ENCODE measurements at regions not wholly inside any gene's neighbourhood (a gene's known extent, or its start where the extent isn't known, plus 50 kb on each side); places are given as distances from the start of the nearest gene placed in this dataset.

DNA sequence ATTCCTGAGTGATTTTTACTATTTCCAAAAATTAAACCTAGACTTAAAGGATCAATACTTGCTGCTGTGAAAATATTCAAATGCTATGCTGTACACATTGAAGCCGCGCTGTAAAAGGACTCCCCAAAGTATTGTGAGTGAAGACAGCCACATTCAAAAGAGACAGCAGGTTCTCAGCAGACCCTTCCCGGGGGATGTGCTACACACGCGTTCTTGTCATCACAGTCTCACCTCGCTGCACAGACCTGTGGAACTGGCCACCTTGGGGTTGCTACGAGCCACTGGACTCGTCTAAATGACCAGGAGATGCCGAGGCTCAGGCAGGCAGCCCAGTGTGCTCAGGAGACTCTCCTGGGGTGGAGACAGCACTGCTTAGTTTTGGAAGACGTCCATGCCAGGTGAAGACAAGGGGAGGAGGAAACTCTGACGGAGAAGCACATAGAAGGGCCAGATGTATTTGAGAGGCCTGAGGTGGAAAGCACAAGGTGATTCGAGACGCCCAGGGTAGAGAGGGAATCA, 367.7 kb upstream of the SHH start:
- DNase-seq (ENCODE audit: low spot score): no peak

DNA sequence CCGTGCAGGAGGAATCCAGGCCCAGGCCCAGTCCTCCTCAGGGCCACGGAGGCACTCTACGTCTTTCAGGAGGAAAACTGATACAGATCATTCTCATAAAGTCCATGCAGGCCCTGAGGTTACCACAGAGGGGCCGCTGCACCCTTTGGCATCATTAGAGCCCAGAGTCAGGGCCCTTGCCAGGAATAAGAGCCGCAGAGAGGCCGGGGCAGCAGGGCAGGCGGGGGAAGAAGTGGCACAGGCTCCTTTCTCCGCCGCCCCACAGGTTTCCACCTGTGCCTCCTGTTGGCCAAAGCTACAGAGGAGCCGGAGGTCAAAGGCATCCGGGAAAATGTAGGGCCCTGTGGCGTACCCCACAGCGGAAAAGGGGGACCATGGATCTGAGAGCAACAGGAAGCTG, 366.6 kb upstream of the SHH start:
- DNase-seq (ENCODE audit: low spot score): no peak

DNA sequence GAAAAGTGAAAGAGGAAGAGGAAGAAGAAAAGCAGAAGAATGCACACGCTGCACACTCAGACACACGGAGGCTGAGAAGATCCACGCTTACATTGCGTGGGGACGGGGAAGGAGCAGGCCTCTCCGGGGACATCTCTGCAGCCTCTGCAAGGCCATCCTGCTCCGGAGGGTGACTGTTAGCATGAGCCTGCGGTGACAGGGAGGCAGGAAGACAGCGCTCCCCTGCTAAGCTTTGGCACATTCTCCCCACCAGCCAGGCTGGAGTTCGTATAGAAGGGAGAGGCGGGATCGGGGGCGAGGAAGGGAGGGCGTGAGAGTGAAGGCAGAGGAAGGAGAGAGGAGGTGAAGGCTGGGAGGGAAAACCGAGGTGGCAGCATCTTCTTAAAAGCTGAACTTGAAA, 366.0 kb upstream of the SHH start:
- DNase-seq (ENCODE audit: low spot score): no peak

DNA sequence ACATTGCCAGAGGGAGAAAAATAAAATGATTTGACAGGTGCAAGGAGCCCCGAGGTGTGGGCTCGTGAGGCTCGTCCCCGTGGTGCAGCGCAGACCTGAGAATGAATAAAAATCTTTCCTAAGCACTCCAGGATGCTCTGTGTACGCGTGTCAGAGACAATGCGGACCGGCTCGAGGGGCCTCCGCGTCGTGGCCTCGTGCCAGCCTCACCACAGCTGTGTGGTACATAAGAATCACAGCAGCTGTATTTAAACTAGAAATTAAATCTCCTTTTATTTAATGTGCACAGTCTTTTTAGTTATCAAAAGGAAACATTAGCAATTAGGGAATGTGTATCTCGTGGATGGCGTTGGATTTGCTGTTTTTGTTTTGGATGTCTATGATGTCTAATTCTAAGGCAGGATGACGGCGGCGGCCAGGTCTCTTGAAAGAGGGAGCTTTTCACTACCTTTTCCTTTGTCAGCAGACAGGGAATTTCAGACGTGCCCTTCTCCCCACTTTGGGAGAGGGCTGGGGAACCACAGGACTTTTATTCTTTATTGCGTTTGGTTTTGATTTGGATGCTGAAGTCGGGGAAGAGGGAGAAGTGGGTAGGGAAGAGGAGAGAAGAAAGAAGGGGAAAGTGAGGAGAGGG, 365.3 kb upstream of the SHH start:
- no peak for DNase-seq (ENCODE audit: low spot score)

DNA sequence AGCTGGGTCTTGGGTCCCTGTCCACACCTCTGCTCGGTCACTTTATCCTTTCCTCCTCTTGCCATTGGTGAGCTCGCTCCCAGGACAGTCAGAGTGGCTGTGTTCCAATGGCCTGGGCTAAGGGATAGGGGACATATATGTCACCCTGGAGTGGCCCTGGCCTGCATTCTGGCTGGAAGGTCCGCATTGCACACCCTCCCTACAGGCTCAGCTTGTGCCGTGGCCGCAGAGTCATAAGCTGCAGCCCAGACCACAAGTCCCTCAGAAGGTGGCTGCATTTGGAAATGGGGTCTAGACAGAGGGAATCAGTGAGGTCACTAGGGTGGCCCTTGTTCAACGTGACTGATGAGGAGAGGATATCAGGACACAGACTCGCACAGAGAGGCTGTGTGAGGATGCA, 363.8 kb upstream of the SHH start:
- DNase-seq (ENCODE audit: low spot score): no peak

DNA sequence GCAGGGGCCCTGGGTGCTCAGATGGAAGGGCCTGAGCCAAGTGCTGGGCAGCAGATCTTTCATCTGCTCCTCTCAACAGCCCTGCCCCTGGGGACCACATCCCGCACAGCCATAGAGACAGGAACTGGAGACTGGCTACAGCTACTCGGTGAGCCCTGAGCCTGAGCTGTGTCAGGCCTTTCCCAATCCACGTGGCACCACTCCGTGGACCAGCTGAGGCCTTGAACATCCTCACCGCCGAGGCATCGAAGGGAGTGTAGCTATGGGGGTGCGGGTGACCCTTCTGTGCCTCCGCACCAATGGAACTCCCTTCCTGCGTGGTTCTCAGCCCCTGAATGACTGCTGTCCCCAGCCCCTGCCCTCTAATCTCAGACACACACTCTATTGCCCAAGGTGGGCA, 362.7 kb upstream of the SHH start:
- DNase-seq (ENCODE audit: low spot score): no peak

DNA sequence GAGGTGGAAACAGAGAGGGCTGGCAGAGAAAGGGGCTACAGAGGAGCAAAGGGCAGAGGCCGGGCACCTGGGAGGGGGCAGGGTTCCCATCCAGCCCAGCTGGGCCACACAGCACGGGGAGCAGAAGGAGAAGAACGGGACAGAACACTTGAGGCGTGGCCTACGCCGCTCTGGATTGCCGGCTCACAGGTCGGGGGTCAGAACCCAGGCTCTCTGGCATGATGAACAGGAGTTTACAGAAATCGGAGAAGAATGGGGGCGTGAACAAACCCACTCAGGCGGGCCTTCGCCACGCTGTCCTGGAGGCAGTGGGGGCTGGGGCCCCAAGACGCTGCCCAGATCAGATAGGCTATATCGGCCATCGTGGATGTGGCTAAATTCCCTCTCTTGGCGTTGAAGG, 362.2 kb upstream of the SHH start:
- DNase-seq (ENCODE audit: low spot score): no peak

DNA sequence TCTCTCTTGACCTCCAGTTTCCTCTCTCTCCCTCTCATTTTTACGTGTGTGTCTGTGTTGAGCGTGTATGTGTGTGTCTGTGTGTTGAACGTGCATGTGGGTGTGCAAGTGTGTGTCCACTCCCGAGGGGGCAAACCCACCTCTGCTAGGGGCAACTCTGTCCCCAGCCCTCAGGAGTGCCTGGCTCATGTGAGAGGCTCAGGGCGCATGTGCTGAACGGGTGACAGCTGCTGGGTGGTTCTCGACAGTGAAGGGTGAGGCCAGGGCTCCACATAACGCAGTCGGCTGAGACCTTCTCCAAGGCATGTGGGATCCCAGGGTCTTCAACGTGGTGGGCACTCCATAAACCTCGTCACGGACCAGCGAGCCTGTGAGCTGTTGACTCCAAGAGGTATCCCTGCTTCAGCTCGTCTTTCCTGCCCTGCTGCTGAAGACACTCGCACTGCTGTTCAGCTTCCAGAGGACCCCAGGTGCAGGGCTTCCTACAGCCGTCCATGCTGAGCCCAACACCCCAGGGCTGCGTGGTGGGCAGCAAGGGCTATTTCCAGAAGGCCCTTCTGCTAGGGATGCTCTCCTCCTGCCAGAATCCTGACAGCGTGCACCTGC, 361.6 kb upstream of the SHH start:
- no peak for DNase-seq (ENCODE audit: low spot score)

DNA sequence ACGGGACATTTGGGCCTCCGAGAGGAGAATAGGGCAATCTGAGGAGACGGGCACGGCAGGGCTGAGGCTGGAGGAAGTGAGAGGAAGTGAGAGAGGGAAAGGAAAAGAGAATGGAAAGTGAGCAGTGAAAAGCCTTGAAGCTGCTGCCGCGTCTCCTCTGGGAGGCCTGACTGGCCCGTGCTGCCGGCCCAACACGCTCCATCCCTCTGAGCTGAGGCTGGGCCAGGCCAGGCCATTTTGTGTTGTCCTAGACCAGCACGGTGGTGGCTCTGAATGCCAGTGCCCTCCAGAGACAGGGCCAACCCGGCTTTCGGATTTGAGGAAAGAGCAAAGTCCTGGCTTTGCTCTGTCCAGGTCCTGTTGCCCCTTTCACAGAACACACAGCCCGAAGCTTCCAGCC, 361.1 kb upstream of the SHH start:
- DNase-seq (ENCODE audit: low spot score): no peak

DNA sequence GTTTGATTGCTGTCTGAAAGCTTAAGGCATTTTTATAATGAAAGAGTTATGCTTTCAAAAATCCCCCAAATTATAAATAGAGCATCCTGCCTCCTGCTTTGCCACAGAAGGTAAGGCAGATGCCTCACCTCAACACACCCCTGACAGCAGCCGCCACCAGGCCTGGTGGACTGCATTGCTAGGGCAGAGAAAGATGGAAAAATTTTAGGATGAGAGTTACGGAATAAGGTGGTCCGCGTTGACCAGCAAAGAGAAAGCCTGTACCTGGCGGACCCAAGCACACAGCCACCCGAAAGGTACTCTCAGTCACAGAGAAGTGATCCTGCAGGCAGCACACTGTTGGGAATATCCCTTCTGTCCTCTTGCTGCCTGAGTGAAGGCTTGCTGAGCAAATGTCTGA, 360.4 kb upstream of the SHH start:
- DNase-seq (ENCODE audit: low spot score): no peak

DNA sequence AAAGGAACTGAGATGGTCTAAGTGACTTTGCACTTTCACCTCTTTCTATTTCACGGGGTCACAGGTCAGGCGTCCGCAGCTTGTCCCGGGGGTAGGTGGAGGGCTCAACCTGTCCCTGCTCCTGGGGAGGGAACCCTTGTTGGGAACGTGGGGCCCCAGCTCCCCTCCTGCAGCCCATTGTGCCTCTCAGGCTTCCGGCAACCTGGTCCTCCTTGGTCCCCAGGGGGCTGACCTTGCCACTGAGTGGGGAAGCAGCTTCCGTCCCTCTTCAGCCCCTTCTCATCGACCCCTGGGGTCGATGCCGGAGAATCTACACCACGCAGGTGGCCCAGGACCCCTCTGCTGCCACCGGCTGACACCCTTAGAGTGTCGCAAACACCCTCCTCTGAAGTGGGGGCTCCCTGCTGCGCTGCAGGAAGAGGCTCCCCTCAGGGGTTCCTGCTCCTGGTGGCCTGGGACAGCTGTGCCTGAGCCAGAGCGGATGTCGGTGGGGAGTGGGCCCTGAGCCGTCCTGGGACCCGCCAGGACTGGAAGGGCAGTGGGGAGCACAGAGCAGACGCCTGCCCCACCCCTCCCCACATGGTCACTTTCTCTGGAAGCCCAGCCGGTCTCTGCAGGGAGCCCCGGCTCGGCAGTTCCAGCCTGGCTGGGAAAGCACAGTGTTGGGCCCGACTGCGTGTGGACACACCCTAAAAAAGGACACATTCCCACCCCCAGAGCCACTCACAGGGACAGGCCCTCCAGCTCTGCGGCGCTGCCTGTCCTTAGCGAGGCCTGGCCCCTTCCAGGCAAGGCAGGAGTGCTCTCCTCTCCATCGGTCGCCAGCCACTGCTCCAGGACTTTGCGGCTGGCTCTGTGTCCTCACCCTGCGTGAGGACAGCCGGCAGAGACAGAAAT, 357.5 kb upstream of the SHH start:
- DNase-seq (ENCODE audit: low spot score): no peak

DNA sequence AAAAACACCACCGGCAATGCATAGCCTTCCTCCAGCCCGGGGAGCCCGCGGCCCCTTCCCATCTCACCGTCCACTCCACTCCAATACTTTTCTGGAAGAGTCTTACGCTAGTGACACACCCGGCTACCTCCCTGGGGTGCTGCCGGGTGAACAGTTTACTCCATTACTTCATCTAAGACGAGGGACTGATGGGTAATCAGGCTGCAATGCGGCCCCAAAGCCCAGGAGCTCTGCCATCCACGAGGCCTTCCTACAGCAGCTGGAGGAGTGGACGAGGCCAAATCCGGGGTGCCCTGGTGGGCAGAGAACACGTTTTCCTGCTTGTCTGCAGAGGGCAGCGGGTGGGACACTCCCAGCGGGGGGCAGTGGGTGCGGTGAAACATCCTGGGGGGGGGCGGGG, 356.2 kb upstream of the SHH start:
- no peak for DNase-seq (ENCODE audit: low spot score)

DNA sequence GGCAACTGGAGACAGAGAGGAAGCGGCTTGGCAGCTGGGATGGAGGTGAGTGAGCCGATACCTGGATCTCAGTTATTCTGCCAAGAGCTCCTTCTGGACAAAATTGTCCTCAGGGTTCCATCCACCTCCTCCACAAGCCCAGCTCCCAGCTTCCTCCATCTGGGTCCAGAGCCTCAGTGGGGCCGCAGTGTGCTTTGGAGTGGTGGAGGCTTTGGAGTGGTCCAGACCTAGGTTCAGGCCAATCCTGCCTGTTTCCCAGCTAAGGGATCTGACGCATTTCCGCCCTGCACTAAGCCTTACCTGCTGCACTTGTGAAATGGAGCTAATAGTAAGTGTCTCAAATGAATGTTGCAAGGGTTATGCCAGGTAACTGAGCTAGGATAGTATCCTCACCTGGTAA, 355.7 kb upstream of the SHH start:
- DNase-seq (ENCODE audit: low spot score): no peak

DNA sequence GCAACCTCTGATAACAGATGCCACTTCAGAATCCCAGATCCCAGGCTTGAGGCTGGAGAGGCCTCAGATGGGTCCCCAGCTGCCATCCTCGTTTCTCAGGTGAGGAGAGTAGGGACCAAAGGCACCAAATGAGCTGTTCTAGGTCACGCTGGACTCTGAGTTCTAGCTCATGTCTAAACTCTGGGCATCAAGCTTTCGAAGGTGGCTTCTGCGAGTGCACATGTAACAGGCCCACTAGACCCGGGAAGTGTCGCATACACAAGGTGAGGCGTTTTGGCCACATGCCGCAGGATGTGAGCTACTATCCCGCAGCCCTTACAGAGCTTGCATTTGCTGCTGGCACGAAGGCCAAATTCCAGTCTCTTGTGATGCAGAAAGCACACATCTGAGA, 355.1 kb upstream of the SHH start:
- no peak for DNase-seq (ENCODE audit: low spot score)

DNA sequence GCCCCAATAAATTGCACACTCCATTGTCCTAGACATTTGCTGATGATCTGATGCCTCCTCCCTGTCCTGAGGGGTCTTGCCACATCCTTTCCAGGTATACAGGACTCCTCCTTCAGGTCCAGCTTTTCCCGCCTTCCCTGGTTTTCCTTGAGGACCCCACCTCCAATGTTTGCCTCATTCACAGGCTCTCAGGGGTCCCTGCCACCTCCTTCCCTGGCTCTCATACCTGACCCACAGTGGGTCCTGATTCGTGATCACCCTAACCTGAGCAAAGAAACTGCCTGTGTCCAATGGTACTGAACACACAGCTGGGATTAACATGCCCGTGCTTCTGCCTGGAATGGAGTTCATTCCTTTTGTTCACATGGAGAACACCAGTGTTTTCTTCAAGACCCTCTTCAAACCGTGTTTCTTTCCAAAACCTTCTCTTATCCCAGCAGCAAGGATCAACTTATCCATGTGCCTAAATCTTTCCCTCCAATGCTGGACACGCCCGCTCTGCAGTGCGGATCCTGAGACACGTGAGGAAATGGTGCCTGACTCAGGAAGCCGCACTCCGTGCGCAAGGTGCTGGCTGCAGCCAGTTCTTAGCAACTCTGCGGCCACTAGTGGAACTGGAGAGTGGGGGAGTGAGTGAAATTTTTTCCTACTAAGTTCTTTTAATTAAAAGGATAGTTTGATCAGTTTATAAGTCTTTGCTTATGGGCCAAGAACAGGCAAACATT, 354.6 kb upstream of the SHH start:
- no peak for DNase-seq (ENCODE audit: low spot score)

DNA sequence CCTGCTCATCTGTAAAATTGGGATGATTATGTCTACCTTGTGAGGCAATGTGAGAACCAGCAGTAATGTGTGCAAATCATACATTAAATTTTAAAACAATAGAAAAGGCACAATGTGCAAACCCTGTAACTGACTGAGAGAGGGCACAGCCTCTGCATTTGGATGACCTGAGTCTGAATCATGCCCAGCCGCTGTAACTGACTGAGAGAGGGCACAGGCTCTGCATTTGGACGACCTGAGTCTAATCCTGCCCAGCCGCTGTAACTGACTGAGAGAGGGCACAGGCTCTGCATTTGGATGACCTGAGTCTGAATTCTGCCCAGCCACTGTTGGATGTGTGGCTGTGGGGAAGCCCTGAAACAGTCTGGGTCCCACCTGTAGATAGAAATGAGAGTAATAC, 351.5 kb upstream of the SHH start:
- DNase-seq (ENCODE audit: low spot score): no peak

DNA sequence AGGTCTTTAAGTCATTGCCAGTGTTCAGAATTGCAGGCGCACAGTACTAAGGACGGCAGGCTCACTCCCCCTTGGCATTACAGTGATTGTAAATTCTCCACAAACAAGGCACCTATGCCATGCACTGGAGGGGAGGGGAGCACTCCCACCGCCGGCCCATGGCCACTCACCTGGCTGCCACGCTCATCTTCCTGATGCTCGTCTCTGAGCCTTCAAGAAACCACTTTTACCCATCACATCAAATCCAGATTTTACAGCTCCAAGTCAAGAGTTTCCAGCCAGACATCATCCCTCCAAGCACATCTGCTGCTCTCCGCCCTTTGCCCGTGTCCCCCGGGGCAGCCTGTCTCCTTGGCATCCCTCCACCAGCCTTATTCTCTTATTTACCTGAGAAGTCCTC, 350.2 kb upstream of the SHH start:
- no peak for DNase-seq (ENCODE audit: low spot score)

DNA sequence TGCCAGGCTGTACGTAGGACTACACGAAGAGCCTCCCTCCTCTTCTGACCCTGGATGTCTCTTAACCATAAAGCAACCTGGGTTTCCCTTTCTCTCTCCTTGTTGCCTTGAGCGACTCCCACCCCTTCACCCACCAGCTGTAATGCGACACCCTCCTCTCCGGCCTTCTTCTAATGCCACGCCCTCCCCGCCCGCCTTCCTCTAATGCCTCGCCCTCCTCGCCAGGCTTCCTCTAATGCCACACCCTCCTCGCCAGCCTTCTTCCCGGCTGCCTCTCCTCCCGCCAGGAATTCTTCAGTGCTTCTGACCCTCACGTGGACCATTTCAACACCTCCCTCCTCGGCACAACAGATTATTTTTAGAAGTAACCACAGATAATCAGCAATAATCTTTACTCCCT, 348.5 kb upstream of the SHH start:
- no peak for DNase-seq (ENCODE audit: low spot score)

DNA sequence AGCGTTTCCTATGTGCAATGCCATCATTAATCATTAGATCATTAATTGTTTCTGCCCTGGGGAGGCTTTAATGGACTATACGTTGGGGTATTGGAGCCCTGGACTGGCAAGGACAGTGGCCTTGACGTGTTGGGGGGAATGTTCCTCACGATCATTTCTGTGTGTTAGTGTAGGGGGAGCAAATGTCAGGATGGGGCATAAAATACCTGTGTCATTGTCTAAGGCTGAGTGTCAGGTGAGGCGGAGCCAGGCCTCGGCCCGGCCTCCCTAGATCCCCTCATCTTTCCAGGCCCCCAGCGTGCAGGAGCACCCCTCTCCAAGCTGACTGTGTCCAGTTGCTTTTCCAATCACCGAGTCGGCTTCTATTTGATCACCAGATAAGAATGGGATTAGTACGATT, 346.4 kb upstream of the SHH start:
- no peak for DNase-seq (ENCODE audit: low spot score)

DNA sequence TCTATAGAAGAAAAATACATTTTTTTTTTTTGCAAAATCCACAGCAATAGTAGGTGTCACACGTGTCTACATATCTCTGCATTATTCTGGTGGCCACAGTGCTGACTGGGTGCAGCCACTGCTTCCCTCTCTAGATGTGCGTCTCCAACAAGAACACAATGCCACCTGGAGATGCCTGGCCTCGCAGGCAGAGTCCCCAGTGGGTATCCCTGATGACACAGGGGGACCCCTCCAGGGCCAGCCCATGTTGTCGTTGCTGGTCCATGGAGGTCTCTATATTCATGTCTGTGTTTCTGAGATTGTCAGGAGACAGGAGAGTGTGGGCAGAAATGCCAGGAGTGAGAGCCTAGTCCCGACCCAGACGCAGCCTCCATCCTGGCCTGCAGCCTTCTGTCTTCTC, 345.9 kb upstream of the SHH start:
- DNase-seq (ENCODE audit: low spot score): no peak

DNA sequence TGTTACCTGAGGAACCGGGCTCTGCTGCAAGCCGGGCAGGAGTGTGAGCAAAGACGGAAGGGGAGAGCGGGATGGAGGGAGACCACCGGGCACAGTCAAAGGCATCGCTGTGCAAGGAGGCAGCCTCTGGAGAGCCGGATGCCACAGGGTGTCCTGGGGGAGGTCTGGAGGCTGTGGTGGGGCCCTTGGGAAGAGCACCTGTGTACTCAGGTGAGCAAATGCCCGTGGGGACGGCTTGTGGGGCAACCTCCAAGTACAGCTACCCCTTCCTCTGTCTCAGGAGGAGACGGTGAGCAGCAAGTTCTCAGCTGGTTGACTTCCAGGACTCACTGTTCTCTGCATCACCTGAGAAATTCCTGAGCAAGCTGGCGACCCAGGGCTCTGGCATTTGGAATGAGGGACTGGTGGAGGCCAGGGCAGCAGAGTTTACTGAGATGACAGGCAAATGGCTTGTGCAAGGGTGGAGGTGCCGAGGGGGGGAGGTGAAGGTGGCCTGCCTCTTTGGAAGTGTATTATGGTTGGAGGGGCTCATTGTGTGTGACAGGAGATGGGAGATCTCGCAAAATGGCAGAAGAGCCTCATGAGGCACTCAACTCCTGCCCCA, 345.2 kb upstream of the SHH start:
- no peak for DNase-seq (ENCODE audit: low spot score)

DNA sequence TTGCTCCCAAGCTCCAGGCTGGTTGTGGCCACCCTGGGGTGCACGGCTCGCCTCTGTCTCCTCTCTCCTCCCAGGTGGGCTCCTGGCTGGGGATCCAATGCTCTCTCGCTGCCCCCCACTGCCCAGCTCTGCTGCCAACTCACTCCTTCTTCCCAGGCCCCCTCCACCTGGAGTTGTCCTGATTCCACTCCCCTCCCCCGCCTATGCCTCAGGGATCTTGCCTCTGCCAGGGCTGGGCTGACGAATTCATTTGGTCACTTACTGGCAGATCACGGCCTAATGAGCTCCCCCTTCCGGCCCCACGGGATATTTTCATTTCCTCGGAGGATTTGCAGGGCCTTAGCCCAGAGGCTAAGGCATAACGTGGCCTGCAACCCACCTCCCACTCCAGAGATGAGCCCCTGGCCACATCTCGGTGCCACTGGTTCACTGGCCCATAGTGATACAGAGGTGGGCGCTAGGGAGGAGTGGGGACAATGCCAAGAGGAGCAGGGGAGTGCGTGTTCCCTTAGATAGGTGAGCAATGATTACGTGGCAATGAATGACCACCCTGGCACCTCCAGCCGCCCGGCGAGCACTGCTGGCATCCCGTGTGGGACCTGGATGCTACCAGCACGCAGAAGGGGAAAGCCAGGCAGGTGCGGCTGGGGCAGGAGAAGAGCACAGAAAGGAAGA, 344.6 kb upstream of the SHH start:
- DNase-seq (ENCODE audit: low spot score): no peak
